ENCODE measurements at regions not wholly inside any gene's neighbourhood (a gene's known extent, or its start where the extent isn't known, plus 50 kb on each side); places are given as distances from the start of the nearest gene placed in this dataset.

DNA sequence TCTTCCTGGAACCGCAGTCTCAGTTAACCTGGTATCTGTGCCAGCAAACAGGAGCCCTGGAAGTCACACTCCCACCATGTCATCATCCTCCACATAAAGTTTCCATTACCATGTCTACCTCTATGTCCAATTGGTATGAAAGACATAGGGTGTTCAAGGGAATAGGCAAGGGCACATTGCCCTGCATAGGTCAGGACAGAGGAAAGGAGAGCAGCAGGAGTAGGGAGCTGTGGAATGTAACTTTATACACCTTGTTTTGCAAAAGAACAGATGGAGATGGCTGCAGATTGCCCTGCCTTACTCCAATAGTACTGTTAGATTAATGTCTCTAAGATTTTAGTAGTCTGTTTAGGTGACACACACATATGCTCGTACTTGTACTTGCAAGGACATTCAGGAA, 1056.4 kb downstream of the NTRK3 start:
- H3K23ac ChIP-seq (ENCODE audit: insufficient read length) = no peak overlapping the region
- H2BK5ac ChIP-seq (ENCODE audit: low read depth, low read length) = no peak overlapping the region
- H3K27ac ChIP-seq (ENCODE audit: low read depth, low read length) = no peak overlapping the region
- no peaks in the 10 kb centered on the region for H3K79me1 ChIP-seq (ENCODE audit: low read depth, low read length)
- no peak overlapping the region for H3K4me3 ChIP-seq (ENCODE audit: extremely low read depth in 1 of 4, insufficient read depth in 2 of 4, low read depth in 3 of 4, low read length in 4 of 4)
- no peak for FAIRE-seq
- H2BK20ac ChIP-seq (ENCODE audit: low read length) = no peak overlapping the region
- no peak overlapping the region for H3K4ac ChIP-seq (replicated peaks; ENCODE audit: insufficient read length, low read depth, low read length)
- H3K27me3 ChIP-seq (replicated peaks in 1 of 4; ENCODE audit: control insufficient read depth in 3 of 4, extremely low read depth in 1 of 4, insufficient read depth in 3 of 4, low read length in 3 of 4) = no peaks in the 10 kb centered on the region
- peaks cover 0 to 5% (median under 1%) of the 10 kb centered on the region in 4 experiments; a peak in 1 of 7 replicates for H3K4me1 ChIP-seq (replicated peaks in 1 of 4; ENCODE audit: control insufficient read depth in 3 of 4, insufficient read depth in 4 of 4, low read length in 3 of 4)
- H2BK12ac ChIP-seq (ENCODE audit: low read depth, low read length) = no peak overlapping the region
- ChIA-PET CTCF (ENCODE audit: partially characterized antibody) (interaction anchor here (0.6 kb wide), 1 partner anchor 236 kb away, joined by 4 read pairs; no protein-coding TSS in a partner anchor), POLR2A (ENCODE audit: partially characterized antibody) (no interaction called here)
- H4K5ac ChIP-seq (ENCODE audit: insufficient read length, low read depth, low read length) = peak overlapping the region; percentile 12
- no peak overlapping the region for H2BK120ac ChIP-seq (replicated peaks; ENCODE audit: low read depth, low read length)
- H4K91ac ChIP-seq (replicated peaks; ENCODE audit: insufficient read length, low read length) = no peak overlapping the region
- H4K20me1 ChIP-seq (replicated peaks in 1 of 2; ENCODE audit: control insufficient read depth in 1 of 2, insufficient read depth in 2 of 2, low read length in 2 of 2) = no peaks in the 10 kb centered on the region
- no peak for DNase-seq (ENCODE audit: low read depth in 1 of 2, low spot score in 2 of 2)
- H3K9ac ChIP-seq (replicated peaks in 1 of 4; ENCODE audit: extremely low read depth in 1 of 4, low read depth in 3 of 4, low read length in 3 of 4) = no peak overlapping the region
- H3K36me3 ChIP-seq (ENCODE audit: control insufficient read depth in 2 of 4, insufficient read depth in 4 of 4, low read length in 3 of 4) = no peaks in the 10 kb centered on the region; a peak in 1 of 8 replicates
- H3K18ac ChIP-seq (ENCODE audit: extremely low read depth, low read length) = no peak overlapping the region
- H3K14ac ChIP-seq (ENCODE audit: insufficient read length) = no peak overlapping the region
- no peak overlapping the region for H2BK15ac ChIP-seq (ENCODE audit: low read length)
- 89% methylated on average over 2 of the region's 2 CpGs; no CpG with 5 or more reads in 1 of the 2 experiments for WGBS, 2 experiments (ENCODE audit: extremely low coverage in 1 of 2, insufficient coverage in 1 of 2, insufficient read length in 1 of 2, insufficient replicate concordance in 2 of 2, low coverage in 1 of 2, low lambda C conversion rate in 2 of 2, missing lambda C conversion rate in 1 of 2)
- no peak overlapping the region for H3K4me2 ChIP-seq (ENCODE audit: insufficient read depth in 1 of 2, low read depth in 2 of 2, low read length in 2 of 2)
- no peak overlapping the region for H4K8ac ChIP-seq (ENCODE audit: extremely low read depth, insufficient read depth, low read length)
- no peak overlapping the region for H2AFZ ChIP-seq (ENCODE audit: low read length)
- no peaks in the 10 kb centered on the region for H3K9me3 ChIP-seq (ENCODE audit: insufficient read depth in 2 of 2, low read depth in 1 of 2, low read length in 1 of 2)
- no peak overlapping the region for H3K56ac ChIP-seq (replicated peaks; ENCODE audit: insufficient read length, low read depth, low read length)
- no peak overlapping the region for H2AK5ac ChIP-seq (ENCODE audit: low read depth, low read length)
- H3K23me2 ChIP-seq (ENCODE audit: low read depth, low read length) = no peaks in the 10 kb centered on the region
- no peaks in the 10 kb centered on the region for H3K79me2 ChIP-seq (ENCODE audit: control insufficient read depth in 1 of 2, insufficient read depth in 2 of 2, low read length in 2 of 2)
- TF ChIP-seq FOSL1 (IDR thresholded peaks at IDR 0.05; ENCODE audit: insufficient read depth, low read depth, low read length) = no peak
- no peak for TF ChIP-seq TAF7 (optimal IDR thresholded peaks at IDR 0.05; ENCODE audit: borderline replicate concordance, low read depth, low read length)
- no peak for TF ChIP-seq SP1 (IDR thresholded peaks at IDR 0.05; ENCODE audit: low read depth, low read length)
- no peak for TF ChIP-seq RAD21 (IDR thresholded peaks at IDR 0.05 in 1 of 2, conservative IDR thresholded peaks at IDR 0.05 in 1 of 2; ENCODE audit: low read depth in 2 of 2, low read length in 2 of 2)
- no peak for TF ChIP-seq MAFK (IDR thresholded peaks at IDR 0.05; ENCODE audit: low read depth, low read length)
